ENCODE measurements at regions not wholly inside any gene's neighbourhood (a gene's known extent, or its start where the extent isn't known, plus 50 kb on each side); places are given as distances from the start of the nearest gene placed in this dataset.

GRCh38 chr20:48295445-48295903 lies 510.2 kb upstream of the SULF2 start:
- Histone ChIP-seq H3K36me3 (no peaks in the 10 kb centered on the region), H3K4me1 (peaks cover 0 to 3% (median 0%) of the 10 kb centered on the region in 3 donors), H3K4me3 (no peak overlapping the region), H3K27ac (peak overlapping the region in 1 of 4 donors; percentile 33), H3K9me3 (no peaks in the 10 kb centered on the region), H3K27me3 (no peaks in the 10 kb centered on the region)
- no peak for FAIRE-seq
- WGBS, 2 donors, result 25 to 40% methylated on average over 5 of the region's 5 CpGs
- DNase-seq, result peak in 1 of 6 donors; percentile 18
- ATAC-seq, result peak; percentile 48 to 88 (median 69)
- TF ChIP-seq CTCF (IDR thresholded peaks at IDR 0.05), result no peak
- intact Hi-C loops (cut with DNase I), result no loop called here

GRCh38 chr20:48294942-48295341 lies 509.7 kb upstream of the SULF2 start:
- no peak for TF ChIP-seq CTCF (IDR thresholded peaks at IDR 0.05)
- no peak for ATAC-seq
- H3K4me3 ChIP-seq, result no peak overlapping the region
- intact Hi-C loops (cut with DNase I), result no loop called here
- 51 to 59% methylated on average over 5 of the region's 5 CpGs for WGBS, 2 donors
- H3K4me1 ChIP-seq, result peaks cover 0 to 3% (median 0%) of the 10 kb centered on the region in 3 donors
- H3K27ac ChIP-seq, result peak overlapping the region in 1 of 4 donors; percentile 33
- no peak for DNase-seq
- H3K36me3 ChIP-seq, result no peaks in the 10 kb centered on the region
- no peaks in the 10 kb centered on the region for H3K27me3 ChIP-seq
- FAIRE-seq, result no peak
- H3K9me3 ChIP-seq, result no peaks in the 10 kb centered on the region

DNA sequence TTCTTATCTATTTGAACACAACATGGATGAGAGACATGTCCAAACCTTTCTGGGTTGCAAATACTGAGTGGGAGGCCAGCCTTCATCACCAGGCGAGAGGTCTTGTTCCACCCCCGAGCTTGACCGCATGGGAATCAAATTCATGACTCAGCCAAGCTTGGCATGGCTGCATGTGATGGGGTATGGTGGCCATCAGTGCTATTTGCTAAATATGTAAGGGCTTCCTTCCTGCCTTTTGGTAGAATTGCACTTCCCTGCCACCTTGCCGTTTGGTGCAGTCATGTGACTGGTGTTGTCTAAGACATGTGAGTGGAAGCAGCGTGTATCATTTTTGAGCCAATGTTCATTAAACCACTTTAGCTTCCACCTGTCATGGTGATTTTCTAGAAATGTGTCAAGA lies 508.9 kb upstream of the SULF2 start:
- DNase-seq, result no peak
- H3K27ac ChIP-seq, result no peak overlapping the region
- no peaks in the 10 kb centered on the region for H3K9me3 ChIP-seq
- H3K27me3 ChIP-seq, result no peaks in the 10 kb centered on the region
- ATAC-seq, result no peak
- peaks cover 0 to 3% (median 0%) of the 10 kb centered on the region in 3 donors for H3K4me1 ChIP-seq
- no peak overlapping the region for H3K4me3 ChIP-seq
- H3K36me3 ChIP-seq, result no peaks in the 10 kb centered on the region
- WGBS, 2 donors, result 76 to 82% methylated on average over 5 of the region's 5 CpGs
- no peak for FAIRE-seq
- TF ChIP-seq CTCF (IDR thresholded peaks at IDR 0.05), result no peak
- intact Hi-C loops (cut with DNase I), result no loop called here

DNA sequence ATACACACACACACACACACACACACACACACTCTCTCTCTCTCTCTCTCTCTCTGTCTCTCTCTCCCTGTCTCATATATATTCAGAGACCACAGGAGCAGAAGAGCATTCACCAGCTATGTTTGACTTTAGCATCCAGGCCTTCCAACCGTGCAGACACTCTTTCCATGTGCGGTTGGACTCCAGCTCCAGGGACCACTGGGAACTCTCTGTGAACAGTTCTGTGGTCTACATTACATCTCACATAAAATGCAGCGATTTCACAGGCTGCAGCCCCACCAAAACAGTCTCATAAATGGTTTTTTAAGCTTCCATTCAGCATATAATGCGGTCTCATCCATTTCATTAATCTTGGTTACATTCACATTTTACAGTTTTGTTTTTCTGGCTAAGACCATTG lies 508.4 kb upstream of the SULF2 start:
- DNase-seq (no peak), FAIRE-seq (no peak), ATAC-seq (no peak)
- Histone ChIP-seq H3K27me3 (no peaks in the 10 kb centered on the region), H3K4me1 (peaks cover 0 to 3% (median 0%) of the 10 kb centered on the region in 3 donors), H3K36me3 (no peaks in the 10 kb centered on the region), H3K9me3 (no peaks in the 10 kb centered on the region), H3K27ac (no peak overlapping the region), H3K4me3 (no peak overlapping the region)
- WGBS, 2 donors, result 70 to 88% methylated on average over 4 of the region's 4 CpGs
- no peak for TF ChIP-seq CTCF (IDR thresholded peaks at IDR 0.05)
- intact Hi-C loops (cut with DNase I), result no loop called here

DNA sequence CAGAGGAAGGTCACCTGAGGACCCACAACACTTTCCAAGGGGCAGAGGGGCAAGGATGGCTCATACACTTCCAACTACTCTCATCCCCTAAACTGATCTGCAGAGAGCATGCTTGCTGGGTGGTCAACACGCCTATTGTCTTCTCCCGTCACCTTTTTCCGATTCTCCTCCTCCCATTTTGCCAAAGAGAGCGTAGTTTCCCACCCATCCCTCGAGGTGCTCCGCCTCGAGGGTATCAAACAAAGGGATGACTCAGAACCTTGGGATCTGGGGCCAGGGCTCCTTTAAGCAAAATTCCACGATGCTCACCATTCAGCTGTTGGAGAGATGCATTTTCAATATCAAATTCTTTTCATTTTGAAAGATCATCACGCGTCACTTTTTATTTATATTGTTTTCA lies 507.5 kb upstream of the SULF2 start:
- no peak for DNase-seq
- no peak for FAIRE-seq
- Histone ChIP-seq H3K4me1 (peaks cover 0 to 3% (median 0%) of the 10 kb centered on the region in 3 donors), H3K36me3 (no peaks in the 10 kb centered on the region), H3K4me3 (no peak overlapping the region), H3K27me3 (no peaks in the 10 kb centered on the region), H3K9me3 (no peaks in the 10 kb centered on the region), H3K27ac (no peak overlapping the region)
- WGBS, 2 donors, result 70 to 85% methylated on average over 10 of the region's 10 CpGs
- ATAC-seq, result no peak
- intact Hi-C loops (cut with DNase I), result no loop called here
- no peak for TF ChIP-seq CTCF (IDR thresholded peaks at IDR 0.05)
